ENCODE measurements at regions not wholly inside any gene's neighbourhood (a gene's known extent, or its start where the extent isn't known, plus 50 kb on each side); places are given as distances from the start of the nearest gene placed in this dataset.

DNA sequence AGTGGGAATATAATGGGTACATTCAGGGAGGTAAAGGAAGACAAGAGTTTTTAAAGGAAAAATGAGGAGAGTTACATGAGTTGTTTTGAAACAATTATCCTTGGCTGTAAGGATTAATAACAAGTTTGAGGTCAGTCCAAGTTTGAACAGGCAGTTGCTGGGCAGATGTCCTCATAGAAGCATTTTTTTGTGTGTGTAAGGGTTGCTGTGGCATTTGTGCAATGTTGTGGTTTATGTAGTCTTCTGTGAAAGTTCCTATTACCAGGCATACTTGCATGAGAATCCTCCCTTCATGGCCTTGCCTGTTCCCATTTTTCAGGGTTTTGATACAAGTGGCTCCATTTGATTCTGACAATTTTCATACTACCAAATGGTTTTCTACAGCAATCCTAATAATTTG lies 400.2 kb downstream of the KCNA4 start:
- Histone ChIP-seq H3K9me3 (ENCODE audit: control insufficient read depth, insufficient read depth, low read depth, low read length) (no peaks in the 10 kb centered on the region), H3K4me1 (ENCODE audit: control insufficient read depth, insufficient read depth, low read length) (no peaks in the 10 kb centered on the region), H3K27ac (ENCODE audit: low read length) (no peak overlapping the region), H3K27me3 (ENCODE audit: control insufficient read depth, insufficient read depth, low read length) (no peaks in the 10 kb centered on the region), H3K36me3 (ENCODE audit: control insufficient read depth, insufficient read depth, low read length) (no peaks in the 10 kb centered on the region), H3K4me3 (ENCODE audit: low read depth in 2 of 2, low read length in 2 of 2) (no peak overlapping the region)
- in situ Hi-C loops (cut with HindIII; ENCODE audit: low pct_unique_long_range_greater_than_20kb, low sequenced_read_pairs) (no loop called here), intact Hi-C loops (cut with micrococcal nuclease; ENCODE audit: unreplicated experiment) (no loop called here)
- CTCF ChIA-PET = no interaction called here
- no peak for DNase-seq (ENCODE audit: low read depth, low spot score)
- no peak for ATAC-seq
- BruUV-seq (replicated peaks) = no TSS peak
- TF ChIP-seq SIN3A (IDR thresholded peaks at IDR 0.05; ENCODE audit: borderline replicate concordance, insufficient read depth, low read depth, low read length) (no peak), TCF7L2 (IDR thresholded peaks at IDR 0.05; ENCODE audit: low read depth, low read length) (no peak), POLR2AphosphoS5 (IDR thresholded peaks at IDR 0.05; ENCODE audit: low read depth, low read length) (no peak)
- TF ChIP-seq, protein P1, sequence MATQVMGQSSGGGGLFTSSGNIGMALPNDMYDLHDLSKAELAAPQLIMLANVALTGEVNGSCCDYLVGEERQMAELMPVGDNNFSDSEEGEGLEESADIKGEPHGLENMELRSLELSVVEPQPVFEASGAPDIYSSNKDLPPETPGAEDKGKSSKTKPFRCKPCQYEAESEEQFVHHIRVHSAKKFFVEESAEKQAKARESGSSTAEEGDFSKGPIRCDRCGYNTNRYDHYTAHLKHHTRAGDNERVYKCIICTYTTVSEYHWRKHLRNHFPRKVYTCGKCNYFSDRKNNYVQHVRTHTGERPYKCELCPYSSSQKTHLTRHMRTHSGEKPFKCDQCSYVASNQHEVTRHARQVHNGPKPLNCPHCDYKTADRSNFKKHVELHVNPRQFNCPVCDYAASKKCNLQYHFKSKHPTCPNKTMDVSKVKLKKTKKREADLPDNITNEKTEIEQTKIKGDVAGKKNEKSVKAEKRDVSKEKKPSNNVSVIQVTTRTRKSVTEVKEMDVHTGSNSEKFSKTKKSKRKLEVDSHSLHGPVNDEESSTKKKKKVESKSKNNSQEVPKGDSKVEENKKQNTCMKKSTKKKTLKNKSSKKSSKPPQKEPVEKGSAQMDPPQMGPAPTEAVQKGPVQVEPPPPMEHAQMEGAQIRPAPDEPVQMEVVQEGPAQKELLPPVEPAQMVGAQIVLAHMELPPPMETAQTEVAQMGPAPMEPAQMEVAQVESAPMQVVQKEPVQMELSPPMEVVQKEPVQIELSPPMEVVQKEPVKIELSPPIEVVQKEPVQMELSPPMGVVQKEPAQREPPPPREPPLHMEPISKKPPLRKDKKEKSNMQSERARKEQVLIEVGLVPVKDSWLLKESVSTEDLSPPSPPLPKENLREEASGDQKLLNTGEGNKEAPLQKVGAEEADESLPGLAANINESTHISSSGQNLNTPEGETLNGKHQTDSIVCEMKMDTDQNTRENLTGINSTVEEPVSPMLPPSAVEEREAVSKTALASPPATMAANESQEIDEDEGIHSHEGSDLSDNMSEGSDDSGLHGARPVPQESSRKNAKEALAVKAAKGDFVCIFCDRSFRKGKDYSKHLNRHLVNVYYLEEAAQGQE (IDR thresholded peaks at IDR 0.05; ENCODE audit: insufficient read depth in 1 of 2, low read depth in 2 of 2, low read length in 1 of 2) = no peak
- TF ChIP-seq, protein P2, sequence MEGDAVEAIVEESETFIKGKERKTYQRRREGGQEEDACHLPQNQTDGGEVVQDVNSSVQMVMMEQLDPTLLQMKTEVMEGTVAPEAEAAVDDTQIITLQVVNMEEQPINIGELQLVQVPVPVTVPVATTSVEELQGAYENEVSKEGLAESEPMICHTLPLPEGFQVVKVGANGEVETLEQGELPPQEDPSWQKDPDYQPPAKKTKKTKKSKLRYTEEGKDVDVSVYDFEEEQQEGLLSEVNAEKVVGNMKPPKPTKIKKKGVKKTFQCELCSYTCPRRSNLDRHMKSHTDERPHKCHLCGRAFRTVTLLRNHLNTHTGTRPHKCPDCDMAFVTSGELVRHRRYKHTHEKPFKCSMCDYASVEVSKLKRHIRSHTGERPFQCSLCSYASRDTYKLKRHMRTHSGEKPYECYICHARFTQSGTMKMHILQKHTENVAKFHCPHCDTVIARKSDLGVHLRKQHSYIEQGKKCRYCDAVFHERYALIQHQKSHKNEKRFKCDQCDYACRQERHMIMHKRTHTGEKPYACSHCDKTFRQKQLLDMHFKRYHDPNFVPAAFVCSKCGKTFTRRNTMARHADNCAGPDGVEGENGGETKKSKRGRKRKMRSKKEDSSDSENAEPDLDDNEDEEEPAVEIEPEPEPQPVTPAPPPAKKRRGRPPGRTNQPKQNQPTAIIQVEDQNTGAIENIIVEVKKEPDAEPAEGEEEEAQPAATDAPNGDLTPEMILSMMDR (IDR thresholded peaks at IDR 0.05) = no peak
- POLR2A ChIA-PET = no interaction called here

DNA sequence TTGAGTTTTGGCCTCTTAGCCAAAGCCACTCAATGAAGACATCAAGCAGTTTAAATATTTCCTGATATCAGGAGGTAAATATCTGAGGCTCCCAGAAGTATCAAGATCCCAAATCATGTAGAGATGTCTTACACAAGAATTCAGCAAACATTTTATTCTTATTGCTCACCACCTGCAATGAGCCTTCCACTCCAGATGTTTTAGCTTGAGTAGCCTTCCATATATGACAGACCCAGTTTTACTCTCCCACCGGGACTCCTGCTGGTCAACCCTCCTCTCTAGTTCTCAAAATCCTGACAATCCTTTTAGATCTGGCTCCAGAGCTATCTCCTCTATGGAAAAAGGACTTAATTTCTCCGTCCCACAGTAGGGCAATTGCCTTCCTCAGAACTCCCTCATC lies 404.4 kb downstream of the KCNA4 start:
- Histone ChIP-seq H3K4me1 (ENCODE audit: control insufficient read depth, insufficient read depth, low read length) (no peaks in the 10 kb centered on the region), H3K9me3 (ENCODE audit: control insufficient read depth, insufficient read depth, low read depth, low read length) (no peaks in the 10 kb centered on the region), H3K36me3 (ENCODE audit: control insufficient read depth, insufficient read depth, low read length) (no peaks in the 10 kb centered on the region), H3K27ac (ENCODE audit: low read length) (no peak overlapping the region), H3K4me3 (ENCODE audit: low read depth in 2 of 2, low read length in 2 of 2) (no peak overlapping the region), H3K27me3 (ENCODE audit: control insufficient read depth, insufficient read depth, low read length) (no peaks in the 10 kb centered on the region)
- ChIA-PET CTCF (no interaction called here), POLR2A (no interaction called here)
- in situ Hi-C loops (cut with HindIII; ENCODE audit: low pct_unique_long_range_greater_than_20kb, low sequenced_read_pairs) = no loop called here
- ATAC-seq (no peak), DNase-seq (ENCODE audit: low read depth, low spot score) (no peak)
- TF ChIP-seq, protein P1 (IDR thresholded peaks at IDR 0.05; ENCODE audit: insufficient read depth in 1 of 2, low read depth in 2 of 2, low read length in 1 of 2) = no peak
- no peak for TF ChIP-seq TCF7L2 (IDR thresholded peaks at IDR 0.05; ENCODE audit: low read depth, low read length)
- TF ChIP-seq, protein P2 (IDR thresholded peaks at IDR 0.05) = no peak
- TF ChIP-seq SIN3A (IDR thresholded peaks at IDR 0.05; ENCODE audit: borderline replicate concordance, insufficient read depth, low read depth, low read length) = no peak
- no peak for TF ChIP-seq POLR2AphosphoS5 (IDR thresholded peaks at IDR 0.05; ENCODE audit: low read depth, low read length)
- no TSS peak for BruUV-seq (replicated peaks)
- intact Hi-C loops (cut with micrococcal nuclease; ENCODE audit: unreplicated experiment) = no loop called here
